ENCODE measurements at regions not wholly inside any gene's neighbourhood (a gene's known extent, or its start where the extent isn't known, plus 50 kb on each side); places are given as distances from the start of the nearest gene placed in this dataset.

GRCh38 chr17:77824102-77824779 lies 134.3 kb upstream of the TNRC6C start:
- TF ChIP-seq, protein P1, sequence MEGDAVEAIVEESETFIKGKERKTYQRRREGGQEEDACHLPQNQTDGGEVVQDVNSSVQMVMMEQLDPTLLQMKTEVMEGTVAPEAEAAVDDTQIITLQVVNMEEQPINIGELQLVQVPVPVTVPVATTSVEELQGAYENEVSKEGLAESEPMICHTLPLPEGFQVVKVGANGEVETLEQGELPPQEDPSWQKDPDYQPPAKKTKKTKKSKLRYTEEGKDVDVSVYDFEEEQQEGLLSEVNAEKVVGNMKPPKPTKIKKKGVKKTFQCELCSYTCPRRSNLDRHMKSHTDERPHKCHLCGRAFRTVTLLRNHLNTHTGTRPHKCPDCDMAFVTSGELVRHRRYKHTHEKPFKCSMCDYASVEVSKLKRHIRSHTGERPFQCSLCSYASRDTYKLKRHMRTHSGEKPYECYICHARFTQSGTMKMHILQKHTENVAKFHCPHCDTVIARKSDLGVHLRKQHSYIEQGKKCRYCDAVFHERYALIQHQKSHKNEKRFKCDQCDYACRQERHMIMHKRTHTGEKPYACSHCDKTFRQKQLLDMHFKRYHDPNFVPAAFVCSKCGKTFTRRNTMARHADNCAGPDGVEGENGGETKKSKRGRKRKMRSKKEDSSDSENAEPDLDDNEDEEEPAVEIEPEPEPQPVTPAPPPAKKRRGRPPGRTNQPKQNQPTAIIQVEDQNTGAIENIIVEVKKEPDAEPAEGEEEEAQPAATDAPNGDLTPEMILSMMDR (IDR thresholded peaks at IDR 0.05; ENCODE audit: low read depth, low read length) = no peak
- no peak for TF ChIP-seq EZH2phosphoT487 (IDR thresholded peaks at IDR 0.05; ENCODE audit: low read depth)

Data from OCI-LY3 (cell line).